SK-N-MC (cell line): ENCODE measurements at regions not wholly inside any gene's neighbourhood (a gene's known extent, or its start where the extent isn't known, plus 50 kb on each side); places are given as distances from the start of the nearest gene placed in this dataset.
"Not testable (repeated sequence)": the region's sequence is repeated elsewhere in the genome, so short reads cannot be mapped to it uniquely, and the experiment has no call there.

Source experiments
- DNase-seq: peaks from one replicate; pipeline ENCODE4 v3.0.0-alpha.2; 2011; ENCODE audit warnings: low read depth, low spot score
- H3K27ac ChIP-seq: fragments of 200-600 bp; sonication (generic); 2 replicates; pipeline ENCODE4 v1.5.1; 2016; ENCODE audit warnings: mixed run types
- H3K36me3 ChIP-seq: fragments of 200-600 bp; sonication (generic); 2 replicates; pipeline ENCODE4 v1.6.1; 2017; ENCODE audit warnings: antibody characterized with exemption, low read length, mixed read lengths; ENCODE audit not compliant: insufficient read depth
- H3K4me3 ChIP-seq: fragments of 200-600 bp; sonication (generic); 2 replicates; pipeline ENCODE4 v1.5.1; 2016
- H3K9ac ChIP-seq: fragments of 200-600 bp; sonication (generic); 2 replicates; pipeline ENCODE4 v1.8.0; 2017; ENCODE audit warnings: mixed run types, mixed read lengths; ENCODE audit not compliant: insufficient read length
- H3K9me3 ChIP-seq: fragments of 200-600 bp; sonication (generic); 2 replicates; pipeline ENCODE4 v1.6.1; 2017; ENCODE audit warnings: low read depth, mild to moderate bottlenecking, antibody characterized with exemption, low read length, moderate library complexity, mixed read lengths
- EZH2 ChIP-seq: fragments of 200-600 bp; sonication (generic); IDR thresholded peaks from one replicate; pipeline ENCODE4 v1.6.1; 2017; ENCODE audit warnings: antibody characterized with exemption
- FOXP2 ChIP-seq: optimal IDR thresholded peaks from 2 replicates; pipeline ENCODE3; 2011; ENCODE audit warnings: mild to moderate bottlenecking, moderate library complexity; ENCODE audit not compliant: insufficient read depth; ENCODE audit errors: extremely low read length, control extremely low read depth
- POLR2AphosphoS5 ChIP-seq: IDR thresholded peaks from 2 replicates; pipeline ENCODE4 v1.6.1; 2012; ENCODE audit warnings: mild to moderate bottlenecking, low read depth, low read length, borderline replicate concordance

- TF ChIP-seq POLR2AphosphoS5 (no peak), FOXP2 (no peak), EZH2 (no peak)
- Histone ChIP-seq H3K9me3 (no peaks in the 10 kb centered on the region), H3K27ac (no peak overlapping the region), H3K9ac (no peak overlapping the region), H3K4me3 (no peak overlapping the region), H3K36me3 (no peaks in the 10 kb centered on the region)
- no peak for DNase-seq
Measured at GRCh38 chr11:129637473-129637872, 178.2 kb upstream of the TMEM45B start.

GRCh38 chr11:129637983-129638776, 177.5 kb upstream of the TMEM45B start:
- Histone ChIP-seq H3K9me3 (no peaks in the 10 kb centered on the region), H3K9ac (no peak overlapping the region), H3K36me3 (no peaks in the 10 kb centered on the region), H3K27ac (no peak overlapping the region), H3K4me3 (no peak overlapping the region)
- no peak for DNase-seq
- TF ChIP-seq EZH2 (no peak), FOXP2 (no peak), POLR2AphosphoS5 (no peak)

GRCh38 chr11:129639300-129639699, 176.3 kb upstream of the TMEM45B start:
- Histone ChIP-seq H3K4me3 (no peak overlapping the region), H3K27ac (no peak overlapping the region), H3K36me3 (no peaks in the 10 kb centered on the region), H3K9ac (no peak overlapping the region), H3K9me3 (no peaks in the 10 kb centered on the region)
- no peak for DNase-seq
- TF ChIP-seq EZH2 (no peak), FOXP2 (no peak), POLR2AphosphoS5 (no peak)

- no peak for DNase-seq
- Histone ChIP-seq H3K4me3 (no peak overlapping the region), H3K27ac (no peak overlapping the region), H3K36me3 (no peaks in the 10 kb centered on the region), H3K9ac (no peak overlapping the region), H3K9me3 (no peaks in the 10 kb centered on the region)
- TF ChIP-seq POLR2AphosphoS5: no peak
- TF ChIP-seq FOXP2: no peak
- no peak for TF ChIP-seq EZH2
Measured at GRCh38 chr11:129640671-129641070, 175.0 kb upstream of the TMEM45B start.

- Histone ChIP-seq H3K27ac (no peak overlapping the region), H3K9me3 (no peaks in the 10 kb centered on the region), H3K36me3 (no peaks in the 10 kb centered on the region), H3K4me3 (no peak overlapping the region), H3K9ac (no peak overlapping the region)
- TF ChIP-seq POLR2AphosphoS5 (no peak), FOXP2 (no peak), EZH2 (no peak)
- no peak for DNase-seq
Measured at GRCh38 chr11:129643031-129643721, 172.5 kb upstream of the TMEM45B start.

GRCh38 chr11:129644326-129644725, 171.3 kb upstream of the TMEM45B start:
- DNase-seq: no peak
- TF ChIP-seq POLR2AphosphoS5 (no peak), FOXP2 (no peak), EZH2 (no peak)
- no peak overlapping the region for H3K27ac ChIP-seq

GRCh38 chr11:129645943-129646342, 169.7 kb upstream of the TMEM45B start:
- no peak for DNase-seq
- Histone ChIP-seq H3K4me3 (no peak overlapping the region), H3K27ac (no peak overlapping the region), H3K9ac (no peak overlapping the region), H3K9me3 (no peaks in the 10 kb centered on the region), H3K36me3 (no peaks in the 10 kb centered on the region)
- no peak for TF ChIP-seq FOXP2
- TF ChIP-seq EZH2: no peak
- TF ChIP-seq POLR2AphosphoS5: no peak

More at GRCh38 chr11:129644326-129644725, 171.3 kb upstream of the TMEM45B start:
- Histone ChIP-seq H3K36me3 (no peaks in the 10 kb centered on the region), H3K4me3 (no peak overlapping the region), H3K9me3 (no peaks in the 10 kb centered on the region), H3K9ac (no peak overlapping the region)

- not testable (repeated sequence) for H3K36me3 ChIP-seq, H3K4me3 ChIP-seq, DNase-seq, H3K27ac ChIP-seq, H3K9ac ChIP-seq, H3K9me3 ChIP-seq
Measured at GRCh38 chr11:129650044-129650443, 165.6 kb upstream of the TMEM45B start.
